Sigmoid colon (tissue), 6 donors: ENCODE measurements at regions not wholly inside any gene's neighbourhood (a gene's known extent, or its start where the extent isn't known, plus 50 kb on each side); places are given as distances from the start of the nearest gene placed in this dataset.

Experiments
- DNase-seq: peaks from one replicate; pipeline ENCODE4 v3.0.0-alpha.2; 2019
- H3K27ac ChIP-seq, 4 donors: fragments of 200-600 bp; sonication (generic); one replicate each; pipeline ENCODE4 v1.5.1; 2016 to 2019; ENCODE audit warnings: mild to moderate bottlenecking in 1 of 4
- H3K27me3 ChIP-seq, 3 donors: fragments of 200-600 bp; sonication (generic); one replicate each; pipeline ENCODE4 v1.5.1; 2019; ENCODE audit warnings: mild to moderate bottlenecking in 1 of 3
- H3K36me3 ChIP-seq, 4 donors: fragments of 200-600 bp; sonication (generic); one replicate each; pipeline ENCODE4 v1.5.1; 2016 to 2019
- H3K4me1 ChIP-seq, 4 donors: fragments of 200-600 bp; sonication (generic); one replicate each; pipeline ENCODE4 v1.5.1; 2017 to 2019
- H3K4me3 ChIP-seq, 4 donors: fragments of 200-600 bp; sonication (generic); one replicate each; pipeline ENCODE4 v1.5.1; 2017 to 2019; ENCODE audit warnings: mild to moderate bottlenecking in 2 of 4, moderate library complexity in 1 of 4
- H3K9me3 ChIP-seq, 4 donors: fragments of 200-600 bp in 3 of 4; sonication (generic) in 3 of 4; one replicate each; pipeline versions ENCODE4 v1.5.1 to v1.6.1; 2013 to 2019
- CTCF ChIP-seq, 4 experiments: fragments of 450-650 bp in 3 of 4; fragments of 200-600 bp in 1 of 4; IDR thresholded peaks; one replicate each; pipeline ENCODE4 v1.5.1; 2016 to 2019; ENCODE audit warnings: antibody characterized with exemption in 4 of 4, mild to moderate bottlenecking in 3 of 4, moderate library complexity in 2 of 4
- EP300 ChIP-seq, 4 donors: sonication (generic); formaldehyde crosslinking; IDR thresholded peaks; one replicate each; pipeline ENCODE4 v1.6.1; 2017; ENCODE audit warnings: antibody characterized with exemption in 4 of 4
- POLR2A ChIP-seq, 2 donors: fragments of 450-650 bp; IDR thresholded peaks; one replicate each; pipeline ENCODE4 v1.6.1; 2016; ENCODE audit warnings: antibody characterized with exemption in 2 of 2, mild to moderate bottlenecking in 2 of 2, moderate library complexity in 2 of 2
- POLR2AphosphoS5 ChIP-seq, 4 donors: sonication (generic); formaldehyde crosslinking; IDR thresholded peaks; one replicate each; pipeline ENCODE4 v1.6.1; 2017; ENCODE audit warnings: antibody characterized with exemption in 4 of 4
- WGBS, 2 donors: extraction: QIAGEN DNeasy Blood & Tissue Kit; methylation state at CpG; one replicate each; pipeline ENCODE4 v1.1.7; 2013; 5-methylcytosine and 5-hydroxymethylcytosine counted together
- intact Hi-C: fragments of 100-400 bp; cut with DNase I; formaldehyde crosslinking; loops from one replicate; pipeline ENCODE4 v1.15.1; 2023
- donor health status: healthy with polysubstance abuse.
- donor health status: healthy.

DNA sequence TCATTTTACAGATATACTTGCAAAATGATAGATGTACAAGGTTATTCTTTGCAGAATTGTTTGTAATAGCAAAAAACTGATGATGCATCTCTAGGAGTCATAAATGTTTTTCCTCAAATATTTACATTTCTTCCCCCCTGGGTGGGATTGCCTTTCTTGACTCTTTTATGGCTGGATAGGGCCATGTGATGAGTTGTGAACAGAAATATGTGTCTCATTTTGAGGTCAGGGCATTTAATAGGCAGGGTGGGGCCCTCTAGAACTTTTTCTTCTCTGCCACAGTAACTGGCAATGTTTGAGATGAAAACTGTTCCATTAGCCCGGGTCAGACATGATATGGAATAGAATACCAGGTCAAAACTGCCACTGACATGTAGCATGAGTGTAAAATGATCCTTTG is 159.5 kb upstream of the SYNCRIP start:
- H3K4me1 ChIP-seq = no peaks in the 10 kb centered on the region
- no peaks in the 10 kb centered on the region for H3K36me3 ChIP-seq
- H3K27ac ChIP-seq = no peak overlapping the region
- TF ChIP-seq CTCF (IDR thresholded peaks at IDR 0.05) = no peak
- TF ChIP-seq POLR2A (IDR thresholded peaks at IDR 0.05) = no peak
- no peak for TF ChIP-seq EP300 (IDR thresholded peaks at IDR 0.05)
- H3K9me3 ChIP-seq = no peaks in the 10 kb centered on the region
- intact Hi-C loops = no loop called here
- no peaks in the 10 kb centered on the region for H3K27me3 ChIP-seq
- 13 to 47% methylated on average over 1 of the region's 1 CpG for WGBS, 2 donors
- DNase-seq = no peak
- no peak overlapping the region for H3K4me3 ChIP-seq

DNA sequence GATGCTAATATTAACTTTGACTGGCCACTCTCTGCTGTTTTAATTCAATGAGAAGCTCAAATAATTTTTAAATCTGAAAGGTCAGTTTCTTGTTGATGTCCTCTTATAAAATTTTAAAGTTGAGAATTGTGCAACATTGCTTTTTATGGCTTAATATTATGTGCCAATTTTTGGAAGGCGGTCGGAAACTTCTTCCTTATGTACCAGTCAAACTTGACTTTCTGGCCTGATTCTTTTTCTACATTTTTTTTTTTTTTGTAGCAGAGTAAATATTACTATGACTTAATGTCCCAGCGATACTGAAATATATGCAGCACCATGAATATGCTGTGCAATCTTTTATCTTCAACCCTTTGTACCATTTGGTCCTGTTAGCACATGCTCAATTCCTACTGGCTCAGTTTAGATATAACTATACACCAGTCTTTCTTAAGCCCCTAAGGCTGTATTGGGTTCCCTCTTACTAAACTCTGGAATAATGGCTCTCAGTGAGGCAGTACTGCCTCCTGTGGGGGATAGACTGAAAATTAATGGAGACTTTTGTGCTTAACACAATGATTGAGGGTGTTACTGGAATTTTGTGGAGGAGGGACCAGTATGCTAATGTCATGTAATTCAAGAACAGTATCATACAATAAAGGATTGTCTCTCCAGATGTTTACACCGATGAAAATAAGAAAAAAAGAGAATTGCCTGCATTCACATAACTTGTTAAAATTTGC is 156.4 kb upstream of the SYNCRIP start:
- Histone ChIP-seq H3K27ac (no peak overlapping the region), H3K27me3 (no peaks in the 10 kb centered on the region), H3K36me3 (no peaks in the 10 kb centered on the region), H3K4me3 (no peak overlapping the region), H3K4me1 (no peaks in the 10 kb centered on the region), H3K9me3 (no peaks in the 10 kb centered on the region)
- WGBS, 2 donors = 32 to 82% methylated on average over 4 of the region's 4 CpGs
- no peak for TF ChIP-seq POLR2AphosphoS5 (IDR thresholded peaks at IDR 0.05)
- no peak for TF ChIP-seq EP300 (IDR thresholded peaks at IDR 0.05)
- TF ChIP-seq CTCF (IDR thresholded peaks at IDR 0.05) = no peak
- TF ChIP-seq POLR2A (IDR thresholded peaks at IDR 0.05) = no peak
- intact Hi-C loops = no loop called here
- no peak for DNase-seq

- H3K27me3 ChIP-seq = no peaks in the 10 kb centered on the region
- H3K36me3 ChIP-seq = no peaks in the 10 kb centered on the region
- intact Hi-C loops = no loop called here
- H3K27ac ChIP-seq = no peak overlapping the region
- TF ChIP-seq POLR2AphosphoS5 (IDR thresholded peaks at IDR 0.05) (no peak), POLR2A (IDR thresholded peaks at IDR 0.05) (no peak), CTCF (IDR thresholded peaks at IDR 0.05) (no peak), EP300 (IDR thresholded peaks at IDR 0.05) (no peak)
- H3K4me1 ChIP-seq = no peaks in the 10 kb centered on the region
- H3K4me3 ChIP-seq = no peak overlapping the region
- no peaks in the 10 kb centered on the region for H3K9me3 ChIP-seq
- WGBS, 2 donors = 24 to 77% methylated on average over 2 of the region's 2 CpGs
- DNase-seq = no peak
Measured at GRCh38 chr6:85797993-85798392, 155.3 kb upstream of the SYNCRIP start.

- no peak overlapping the region for H3K4me3 ChIP-seq
- no peak for TF ChIP-seq POLR2AphosphoS5 (IDR thresholded peaks at IDR 0.05)
- TF ChIP-seq POLR2A (IDR thresholded peaks at IDR 0.05) = no peak
- no peak for TF ChIP-seq CTCF (IDR thresholded peaks at IDR 0.05)
- TF ChIP-seq EP300 (IDR thresholded peaks at IDR 0.05) = no peak
- H3K9me3 ChIP-seq = no peaks in the 10 kb centered on the region
- H3K27ac ChIP-seq = no peak overlapping the region
- no peaks in the 10 kb centered on the region for H3K27me3 ChIP-seq
- intact Hi-C loops = no loop called here
- no peaks in the 10 kb centered on the region for H3K36me3 ChIP-seq
- no peaks in the 10 kb centered on the region for H3K4me1 ChIP-seq
- no peak for DNase-seq
Measured at GRCh38 chr6:85795945-85796344, 153.3 kb upstream of the SYNCRIP start.

- WGBS, 2 donors = 81 to 91% methylated on average over 1 of the region's 1 CpG
- Histone ChIP-seq H3K4me1 (no peaks in the 10 kb centered on the region), H3K36me3 (no peaks in the 10 kb centered on the region), H3K9me3 (peaks cover 0 to 7% (median 0%) of the 10 kb centered on the region in 4 donors), H3K27ac (no peak overlapping the region), H3K4me3 (no peak overlapping the region), H3K27me3 (no peaks in the 10 kb centered on the region)
- intact Hi-C loops = no loop called here
- TF ChIP-seq CTCF (IDR thresholded peaks at IDR 0.05) = no peak
- TF ChIP-seq POLR2AphosphoS5 (IDR thresholded peaks at IDR 0.05) = no peak
- no peak for TF ChIP-seq POLR2A (IDR thresholded peaks at IDR 0.05)
- TF ChIP-seq EP300 (IDR thresholded peaks at IDR 0.05) = no peak
- no peak for DNase-seq
Measured at GRCh38 chr6:85792254-85792653, 149.6 kb upstream of the SYNCRIP start.
